ENCODE measurements at regions not wholly inside any gene's neighbourhood (a gene's known extent, or its start where the extent isn't known, plus 50 kb on each side); places are given as distances from the start of the nearest gene placed in this dataset.

- ATAC-seq, result peak in 3 of 4 donors; percentile 28 to 72 (median 43)
These were observed 665.2 kb downstream of the DIPK2A start for GRCh38 chr3:144636833-144637232.

GRCh38 chr3:144638009-144638408 is 666.4 kb downstream of the DIPK2A start:
- no peak for ATAC-seq
- no peak overlapping the region for H3K27ac ChIP-seq
- no peak overlapping the region for H3K4me3 ChIP-seq
- no peak for DNase-seq
- TF ChIP-seq, protein P1, sequence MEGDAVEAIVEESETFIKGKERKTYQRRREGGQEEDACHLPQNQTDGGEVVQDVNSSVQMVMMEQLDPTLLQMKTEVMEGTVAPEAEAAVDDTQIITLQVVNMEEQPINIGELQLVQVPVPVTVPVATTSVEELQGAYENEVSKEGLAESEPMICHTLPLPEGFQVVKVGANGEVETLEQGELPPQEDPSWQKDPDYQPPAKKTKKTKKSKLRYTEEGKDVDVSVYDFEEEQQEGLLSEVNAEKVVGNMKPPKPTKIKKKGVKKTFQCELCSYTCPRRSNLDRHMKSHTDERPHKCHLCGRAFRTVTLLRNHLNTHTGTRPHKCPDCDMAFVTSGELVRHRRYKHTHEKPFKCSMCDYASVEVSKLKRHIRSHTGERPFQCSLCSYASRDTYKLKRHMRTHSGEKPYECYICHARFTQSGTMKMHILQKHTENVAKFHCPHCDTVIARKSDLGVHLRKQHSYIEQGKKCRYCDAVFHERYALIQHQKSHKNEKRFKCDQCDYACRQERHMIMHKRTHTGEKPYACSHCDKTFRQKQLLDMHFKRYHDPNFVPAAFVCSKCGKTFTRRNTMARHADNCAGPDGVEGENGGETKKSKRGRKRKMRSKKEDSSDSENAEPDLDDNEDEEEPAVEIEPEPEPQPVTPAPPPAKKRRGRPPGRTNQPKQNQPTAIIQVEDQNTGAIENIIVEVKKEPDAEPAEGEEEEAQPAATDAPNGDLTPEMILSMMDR (IDR thresholded peaks at IDR 0.05), result no peak
- no peak for FAIRE-seq
- H3K36me3 ChIP-seq, result no peaks in the 10 kb centered on the region
- H3K4me1 ChIP-seq, result no peaks in the 10 kb centered on the region
- intact Hi-C loops (cut with DNase I), result no loop called here
- no peaks in the 10 kb centered on the region for H3K9me3 ChIP-seq
- no peaks in the 10 kb centered on the region for H3K27me3 ChIP-seq

More at GRCh38 chr3:144636833-144637232, 665.2 kb downstream of the DIPK2A start:
- Histone ChIP-seq H3K4me1 (no peaks in the 10 kb centered on the region), H3K27ac (no peak overlapping the region), H3K9me3 (no peaks in the 10 kb centered on the region), H3K27me3 (no peaks in the 10 kb centered on the region), H3K4me3 (no peak overlapping the region), H3K36me3 (no peaks in the 10 kb centered on the region)
- 35 to 40% methylated on average over 2 of the region's 2 CpGs for WGBS, 2 donors
- peak in 1 of 6 donors; percentile 11 for DNase-seq
- intact Hi-C loops (cut with DNase I), result no loop called here
- no peak for FAIRE-seq
- TF ChIP-seq, protein P1 (IDR thresholded peaks at IDR 0.05), result no peak

GRCh38 chr3:144643771-144644198 is 672.2 kb downstream of the DIPK2A start:
- Histone ChIP-seq H3K27me3 (no peaks in the 10 kb centered on the region), H3K9me3 (no peaks in the 10 kb centered on the region), H3K27ac (no peak overlapping the region), H3K4me3 (no peak overlapping the region), H3K36me3 (no peaks in the 10 kb centered on the region), H3K4me1 (no peaks in the 10 kb centered on the region)
- 66 to 81% methylated on average over 3 of the region's 3 CpGs for WGBS, 2 donors
- intact Hi-C loops (cut with DNase I), result no loop called here
- ATAC-seq (no peak), FAIRE-seq (no peak), DNase-seq (no peak)
- TF ChIP-seq, protein P1 (IDR thresholded peaks at IDR 0.05), result no peak

- Histone ChIP-seq H3K4me1 (no peaks in the 10 kb centered on the region), H3K36me3 (no peaks in the 10 kb centered on the region), H3K9me3 (no peaks in the 10 kb centered on the region), H3K4me3 (no peak overlapping the region), H3K27ac (no peak overlapping the region), H3K27me3 (no peaks in the 10 kb centered on the region)
- WGBS, 2 donors, result 65 to 87% methylated on average over 1 of the region's 1 CpG
- FAIRE-seq (no peak), ATAC-seq (no peak), DNase-seq (no peak)
- TF ChIP-seq, protein P1 (IDR thresholded peaks at IDR 0.05), result no peak
- intact Hi-C loops (cut with DNase I), result no loop called here
These were observed 673.7 kb downstream of the DIPK2A start for GRCh38 chr3:144645300-144645699.

- ATAC-seq, result no peak
- no peak for FAIRE-seq
- intact Hi-C loops (cut with DNase I), result no loop called here
- Histone ChIP-seq H3K36me3 (no peaks in the 10 kb centered on the region), H3K27me3 (no peaks in the 10 kb centered on the region), H3K4me3 (no peak overlapping the region), H3K4me1 (no peaks in the 10 kb centered on the region), H3K27ac (no peak overlapping the region), H3K9me3 (no peaks in the 10 kb centered on the region)
- DNase-seq, result no peak
- WGBS, 2 donors, result 88 to 93% methylated on average over 5 of the region's 5 CpGs
- TF ChIP-seq, protein P1 (IDR thresholded peaks at IDR 0.05), result no peak
These were observed 678.8 kb downstream of the DIPK2A start for GRCh38 chr3:144650380-144650779.
